H9 (cell line): ENCODE measurements at regions not wholly inside any gene's neighbourhood (a gene's known extent, or its start where the extent isn't known, plus 50 kb on each side); places are given as distances from the start of the nearest gene placed in this dataset.

ENCODE experiments used
- DNase-seq: peaks from one replicate; pipeline ENCODE4 v3.0.0-alpha.2; 2017
- H2AFZ ChIP-seq: one replicate; pipeline ENCODE4 v1.6.1; 2013; ENCODE audit warnings: mild to moderate bottlenecking, low read length, control low read depth, moderate library complexity
- H2AK5ac ChIP-seq: 2 replicates; pipeline ENCODE4 v1.6.1; 2013; ENCODE audit warnings: low read length, control low read depth, mixed read lengths; ENCODE audit not compliant: insufficient read length
- H2BK120ac ChIP-seq: one replicate; pipeline ENCODE4 v1.6.1; 2013; ENCODE audit warnings: low read depth, mild to moderate bottlenecking, low read length, control low read depth, inconsistent platforms; ENCODE audit not compliant: poor library complexity, severe bottlenecking
- H2BK12ac ChIP-seq: 2 replicates; pipeline ENCODE4 v1.6.1; 2013; ENCODE audit warnings: low read length, control low read depth, mixed read lengths, low read depth; ENCODE audit not compliant: insufficient read length
- H2BK15ac ChIP-seq: 2 replicates; pipeline ENCODE4 v1.6.1; 2013; ENCODE audit warnings: low read depth, low read length, control low read depth
- H2BK20ac ChIP-seq: one replicate; pipeline ENCODE4 v1.6.1; 2013; ENCODE audit warnings: low read depth, mild to moderate bottlenecking, low read length, control low read depth, inconsistent platforms; ENCODE audit not compliant: poor library complexity, severe bottlenecking
- H2BK5ac ChIP-seq: 2 replicates; pipeline ENCODE4 v1.6.1; 2013; ENCODE audit warnings: low read length, control low read depth, mixed read lengths; ENCODE audit not compliant: insufficient read length
- H3K14ac ChIP-seq: 2 replicates; pipeline ENCODE4 v1.6.1; 2013; ENCODE audit warnings: low read length, control low read depth; ENCODE audit not compliant: insufficient read depth
- H3K18ac ChIP-seq: 2 replicates; pipeline ENCODE4 v1.6.1; 2013; ENCODE audit warnings: low read depth, mild to moderate bottlenecking, mixed read lengths, low read length, control low read depth; ENCODE audit not compliant: insufficient read length
- H3K23ac ChIP-seq: 2 replicates; pipeline ENCODE4 v1.6.1; 2013; ENCODE audit warnings: low read length, control low read depth, mixed read lengths, low read depth; ENCODE audit not compliant: insufficient read length
- H3K23me2 ChIP-seq: 2 replicates; pipeline ENCODE4 v1.6.1; 2013; ENCODE audit warnings: low read depth, mild to moderate bottlenecking, mixed read lengths, low read length, control low read depth; ENCODE audit not compliant: insufficient read length, poor library complexity, severe bottlenecking
- H3K27ac ChIP-seq: 2 replicates; pipeline ENCODE4 v1.5.1; 2013; ENCODE audit warnings: low read length, control low read depth, mixed read lengths, low read depth; ENCODE audit not compliant: insufficient read length
- H3K27me3 ChIP-seq: 2 replicates; pipeline ENCODE4 v1.6.1; 2013; ENCODE audit warnings: low read length, control low read depth, inconsistent platforms; ENCODE audit not compliant: insufficient read depth
- H3K4ac ChIP-seq: 2 replicates; pipeline ENCODE4 v1.6.1; 2013; ENCODE audit warnings: low read depth, mild to moderate bottlenecking, control low read depth, inconsistent platforms, low read length, moderate library complexity
- H3K4me1 ChIP-seq: 2 replicates; pipeline ENCODE4 v1.6.1; 2013; ENCODE audit warnings: low read length, control low read depth, inconsistent platforms; ENCODE audit not compliant: insufficient read depth
- H3K4me2 ChIP-seq: 2 replicates; pipeline ENCODE4 v1.6.1; 2013; ENCODE audit warnings: low read length, control low read depth, mixed read lengths; ENCODE audit not compliant: insufficient read length, insufficient read depth
- H3K56ac ChIP-seq: 2 replicates; pipeline ENCODE4 v1.6.1; 2013; ENCODE audit warnings: low read depth, mild to moderate bottlenecking, mixed read lengths, low read length, control low read depth; ENCODE audit not compliant: insufficient read length
- H3K79me1 ChIP-seq: 2 replicates; pipeline ENCODE4 v1.6.1; 2013; ENCODE audit warnings: low read depth, mild to moderate bottlenecking, moderate library complexity, low read length, control low read depth, inconsistent platforms; ENCODE audit not compliant: insufficient read depth, poor library complexity, severe bottlenecking
- H3K79me2 ChIP-seq: 2 replicates; pipeline ENCODE4 v1.6.1; 2013; ENCODE audit warnings: low read length, control low read depth, inconsistent platforms; ENCODE audit not compliant: insufficient read depth
- H3K9ac ChIP-seq: 2 replicates; pipeline ENCODE4 v1.6.1; 2013; ENCODE audit warnings: low read length, control low read depth, mixed read lengths; ENCODE audit not compliant: insufficient read length; ENCODE audit errors: extremely low read depth
- H3K9me3 ChIP-seq: one replicate; pipeline ENCODE4 v1.6.1; 2013; ENCODE audit warnings: low read depth, low read length, inconsistent platforms; ENCODE audit not compliant: control insufficient read depth
- H3T11ph ChIP-seq: one replicate; pipeline ENCODE4 v1.6.1; 2013; ENCODE audit warnings: mild to moderate bottlenecking, low read length, control low read depth, inconsistent platforms
- H4K20me1 ChIP-seq: one replicate; pipeline ENCODE4 v1.6.1; 2013; ENCODE audit not compliant: control insufficient read depth, insufficient read length, insufficient read depth
- H4K5ac ChIP-seq: 2 replicates; pipeline ENCODE4 v1.6.1; 2013; ENCODE audit warnings: low read depth, mild to moderate bottlenecking, mixed read lengths, low read length, control low read depth; ENCODE audit not compliant: insufficient read length
- H4K8ac ChIP-seq: replicated peaks from 2 replicates; pipeline ENCODE4 v1.6.1; 2013; ENCODE audit warnings: low read length, control low read depth, mixed read lengths, low read depth; ENCODE audit not compliant: insufficient read length
- H4K91ac ChIP-seq: 2 replicates; pipeline ENCODE4 v1.6.1; 2013; ENCODE audit warnings: low read depth, mild to moderate bottlenecking, moderate library complexity, mixed read lengths, low read length, control low read depth; ENCODE audit not compliant: insufficient read length
- H3K27ac Mint-ChIP-seq, 3 experiments: 2 replicates in 2 of 3; 3 replicates in 1 of 3; pipeline ENCODE4 v1.8.0; 2020 to 2021; ENCODE audit warnings: mixed read lengths in 3 of 3, mild to moderate bottlenecking in 1 of 3, moderate library complexity in 1 of 3
- H3K27me3 Mint-ChIP-seq: 2 replicates; pipeline ENCODE4 v1.8.0; 2021; ENCODE audit warnings: low read depth, mild to moderate bottlenecking, moderate library complexity, mixed read lengths
- H3K36me3 Mint-ChIP-seq, 3 experiments: 2 replicates in 2 of 3; 3 replicates in 1 of 3; pipeline ENCODE4 v1.8.0; 2020 to 2021; ENCODE audit warnings: low read depth in 3 of 3, mixed read lengths in 3 of 3; ENCODE audit not compliant: insufficient read depth in 1 of 3
- H3K4me1 Mint-ChIP-seq, 2 experiments: 2 replicates each; pipeline ENCODE4 v1.8.0; 2020; ENCODE audit warnings: mixed read lengths in 2 of 2
- H3K4me3 Mint-ChIP-seq, 2 experiments: 2 replicates in 1 of 2; 3 replicates in 1 of 2; pipeline ENCODE4 v1.8.0; 2020 to 2021; ENCODE audit warnings: mild to moderate bottlenecking in 2 of 2, mixed read lengths in 2 of 2, moderate library complexity in 1 of 2
- H3K9me3 Mint-ChIP-seq, 2 experiments: 2 replicates in 1 of 2; 3 replicates in 1 of 2; pipeline ENCODE4 v1.8.0; 2020; ENCODE audit warnings: mild to moderate bottlenecking in 2 of 2, mixed read lengths in 2 of 2, moderate library complexity in 1 of 2
- WGBS: extraction: QIAGEN DNeasy Blood & Tissue Kit; methylation state at CpG from one replicate; pipeline ENCODE4 v1.1.7; 2013; ENCODE audit warnings: missing lambda C conversion rate, low lambda C conversion rate, mixed read lengths; ENCODE audit not compliant: insufficient read length; ENCODE audit errors: extremely low coverage; 5-methylcytosine and 5-hydroxymethylcytosine counted together
- TF ChIP-seq, protein P1 (sequence below): fragments of 200-600 bp; sonication (generic); conservative IDR thresholded peaks from 3 replicates; pipeline ENCODE4 v1.8.0; 2021; ENCODE audit warnings: antibody characterized with exemption, mild to moderate bottlenecking

DNA sequence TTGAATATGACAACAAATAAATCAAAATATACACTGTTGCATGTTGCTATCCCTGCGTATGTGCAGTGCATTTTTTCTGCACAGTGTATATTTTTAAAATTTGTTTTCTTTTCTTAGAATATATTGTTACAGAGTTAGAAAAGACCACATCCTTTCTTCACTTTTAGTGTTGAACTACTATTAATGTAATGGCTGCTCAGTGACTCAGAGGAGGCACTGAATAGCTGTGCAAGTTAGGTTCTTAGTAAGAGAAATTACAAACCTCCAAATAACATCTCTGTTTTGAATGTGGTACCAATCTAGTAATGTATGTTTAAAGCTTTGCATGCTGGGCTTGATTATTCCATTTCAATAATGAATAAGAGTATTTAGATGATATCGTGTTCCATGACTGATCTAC lies 208.9 kb upstream of the PRR16 start:
- Histone ChIP-seq H2AFZ (no peak overlapping the region), H3K14ac (no peak overlapping the region), H3K18ac (no peak overlapping the region), H4K91ac (no peak overlapping the region), H3T11ph (no peak overlapping the region), H3K79me2 (no peaks in the 10 kb centered on the region), H3K4ac (no peak overlapping the region), H3K23me2 (no peaks in the 10 kb centered on the region), H2BK120ac (no peak overlapping the region), H4K5ac (no peak overlapping the region), H4K8ac (no peak overlapping the region), H3K79me1 (no peaks in the 10 kb centered on the region), H2BK12ac (no peak overlapping the region), H2AK5ac (no peak overlapping the region), H3K56ac (no peak overlapping the region), H3K9me3 (no peaks in the 10 kb centered on the region), H3K27me3 (no peaks in the 10 kb centered on the region), H3K4me1 (no peaks in the 10 kb centered on the region), H4K20me1 (no peaks in the 10 kb centered on the region), H2BK5ac (no peak overlapping the region), H3K4me2 (no peak overlapping the region), H3K9ac (no peak overlapping the region), H2BK15ac (no peak overlapping the region), H2BK20ac (no peak overlapping the region), H3K23ac (no peak overlapping the region), H3K27ac (no peak overlapping the region)
- no peak for DNase-seq
- Mint-ChIP-seq H3K4me1 (peaks cover 17 to 18% of the 10 kb centered on the region in 2 experiments), H3K36me3 (no peaks in the 10 kb centered on the region), H3K4me3 (no peak overlapping the region), H3K27me3 (no peaks in the 10 kb centered on the region), H3K27ac (peak overlapping the region in 1 of 3 experiments; percentile 60; a peak in 2 of 7 replicates), H3K9me3 (no peaks in the 10 kb centered on the region)
- no CpG with 5 or more reads among the region's 2 CpGs for WGBS
- TF ChIP-seq, protein P1, sequence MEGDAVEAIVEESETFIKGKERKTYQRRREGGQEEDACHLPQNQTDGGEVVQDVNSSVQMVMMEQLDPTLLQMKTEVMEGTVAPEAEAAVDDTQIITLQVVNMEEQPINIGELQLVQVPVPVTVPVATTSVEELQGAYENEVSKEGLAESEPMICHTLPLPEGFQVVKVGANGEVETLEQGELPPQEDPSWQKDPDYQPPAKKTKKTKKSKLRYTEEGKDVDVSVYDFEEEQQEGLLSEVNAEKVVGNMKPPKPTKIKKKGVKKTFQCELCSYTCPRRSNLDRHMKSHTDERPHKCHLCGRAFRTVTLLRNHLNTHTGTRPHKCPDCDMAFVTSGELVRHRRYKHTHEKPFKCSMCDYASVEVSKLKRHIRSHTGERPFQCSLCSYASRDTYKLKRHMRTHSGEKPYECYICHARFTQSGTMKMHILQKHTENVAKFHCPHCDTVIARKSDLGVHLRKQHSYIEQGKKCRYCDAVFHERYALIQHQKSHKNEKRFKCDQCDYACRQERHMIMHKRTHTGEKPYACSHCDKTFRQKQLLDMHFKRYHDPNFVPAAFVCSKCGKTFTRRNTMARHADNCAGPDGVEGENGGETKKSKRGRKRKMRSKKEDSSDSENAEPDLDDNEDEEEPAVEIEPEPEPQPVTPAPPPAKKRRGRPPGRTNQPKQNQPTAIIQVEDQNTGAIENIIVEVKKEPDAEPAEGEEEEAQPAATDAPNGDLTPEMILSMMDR, result no peak
